ENCODE measurements at regions not wholly inside any gene's neighbourhood (a gene's known extent, or its start where the extent isn't known, plus 50 kb on each side); places are given as distances from the start of the nearest gene placed in this dataset.

DNA sequence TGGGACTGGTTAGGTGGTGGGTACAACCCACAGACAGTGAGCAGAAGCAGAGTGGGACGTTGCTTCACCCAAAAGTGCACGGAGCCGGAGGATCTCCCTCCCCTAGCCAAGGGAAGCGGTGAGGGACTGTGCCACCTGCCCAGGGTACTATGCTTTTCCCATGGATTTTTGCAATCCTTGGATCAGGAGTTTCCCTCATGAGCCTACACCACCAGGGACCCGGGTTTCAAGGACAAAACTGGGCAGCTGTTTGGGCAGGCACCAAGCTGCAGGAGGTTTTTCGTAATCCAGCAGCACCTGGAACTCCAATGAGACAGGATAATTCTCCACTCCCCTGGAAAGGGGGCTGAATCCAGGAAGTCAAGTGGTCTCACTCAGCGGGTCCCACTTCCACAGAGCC lies 209.1 kb upstream of the CXCL12 start:
- H3K4me3 ChIP-seq (replicated peaks in 1 of 3) = no peak overlapping the region
- intact Hi-C loops (cut with DNase I) = no loop called here
- TF ChIP-seq POLR2A (IDR thresholded peaks at IDR 0.05) = no peak
- TF ChIP-seq, protein P1, sequence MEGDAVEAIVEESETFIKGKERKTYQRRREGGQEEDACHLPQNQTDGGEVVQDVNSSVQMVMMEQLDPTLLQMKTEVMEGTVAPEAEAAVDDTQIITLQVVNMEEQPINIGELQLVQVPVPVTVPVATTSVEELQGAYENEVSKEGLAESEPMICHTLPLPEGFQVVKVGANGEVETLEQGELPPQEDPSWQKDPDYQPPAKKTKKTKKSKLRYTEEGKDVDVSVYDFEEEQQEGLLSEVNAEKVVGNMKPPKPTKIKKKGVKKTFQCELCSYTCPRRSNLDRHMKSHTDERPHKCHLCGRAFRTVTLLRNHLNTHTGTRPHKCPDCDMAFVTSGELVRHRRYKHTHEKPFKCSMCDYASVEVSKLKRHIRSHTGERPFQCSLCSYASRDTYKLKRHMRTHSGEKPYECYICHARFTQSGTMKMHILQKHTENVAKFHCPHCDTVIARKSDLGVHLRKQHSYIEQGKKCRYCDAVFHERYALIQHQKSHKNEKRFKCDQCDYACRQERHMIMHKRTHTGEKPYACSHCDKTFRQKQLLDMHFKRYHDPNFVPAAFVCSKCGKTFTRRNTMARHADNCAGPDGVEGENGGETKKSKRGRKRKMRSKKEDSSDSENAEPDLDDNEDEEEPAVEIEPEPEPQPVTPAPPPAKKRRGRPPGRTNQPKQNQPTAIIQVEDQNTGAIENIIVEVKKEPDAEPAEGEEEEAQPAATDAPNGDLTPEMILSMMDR (IDR thresholded peaks at IDR 0.05) = no peak
- no peak overlapping the region for H3K27ac ChIP-seq
- no peak for DNase-seq
- H3K36me3 ChIP-seq = no peaks in the 10 kb centered on the region
- no peaks in the 10 kb centered on the region for H3K4me1 ChIP-seq
- 64 to 81% methylated on average over 7 of the region's 7 CpGs for WGBS, 2 donors
- no peaks in the 10 kb centered on the region for H3K27me3 ChIP-seq
- H3K9me3 ChIP-seq = no peaks in the 10 kb centered on the region

DNA sequence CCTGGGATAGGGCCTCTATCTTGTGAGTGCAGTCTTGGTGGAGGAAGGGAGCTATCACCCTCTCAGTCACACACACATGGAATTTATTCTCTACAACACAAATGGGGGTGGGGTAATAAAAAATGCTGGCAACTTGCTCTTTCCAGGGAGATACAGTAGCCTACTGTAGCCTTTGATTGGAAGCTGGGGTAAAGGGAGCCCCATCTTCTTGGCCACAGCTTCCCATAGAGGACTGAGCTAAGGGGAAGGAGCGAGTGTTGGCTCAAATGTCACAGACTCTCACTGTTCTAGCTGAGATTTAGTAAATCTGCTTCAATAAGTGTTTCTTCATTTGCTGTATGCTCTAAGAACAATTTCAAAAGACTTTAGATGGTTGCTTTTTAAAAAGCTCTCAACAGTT lies 222.2 kb upstream of the CXCL12 start:
- H3K27ac ChIP-seq = no peak overlapping the region
- no peaks in the 10 kb centered on the region for H3K27me3 ChIP-seq
- 92 to 96% methylated on average over 1 of the region's 1 CpG for WGBS, 2 donors
- intact Hi-C loops (cut with DNase I) = no loop called here
- H3K4me1 ChIP-seq = no peaks in the 10 kb centered on the region
- no peak for DNase-seq
- H3K9me3 ChIP-seq = no peaks in the 10 kb centered on the region
- H3K4me3 ChIP-seq (replicated peaks in 1 of 3) = no peak overlapping the region
- no peaks in the 10 kb centered on the region for H3K36me3 ChIP-seq
- TF ChIP-seq, protein P1 (IDR thresholded peaks at IDR 0.05) = no peak
- TF ChIP-seq POLR2A (IDR thresholded peaks at IDR 0.05) = no peak

DNA sequence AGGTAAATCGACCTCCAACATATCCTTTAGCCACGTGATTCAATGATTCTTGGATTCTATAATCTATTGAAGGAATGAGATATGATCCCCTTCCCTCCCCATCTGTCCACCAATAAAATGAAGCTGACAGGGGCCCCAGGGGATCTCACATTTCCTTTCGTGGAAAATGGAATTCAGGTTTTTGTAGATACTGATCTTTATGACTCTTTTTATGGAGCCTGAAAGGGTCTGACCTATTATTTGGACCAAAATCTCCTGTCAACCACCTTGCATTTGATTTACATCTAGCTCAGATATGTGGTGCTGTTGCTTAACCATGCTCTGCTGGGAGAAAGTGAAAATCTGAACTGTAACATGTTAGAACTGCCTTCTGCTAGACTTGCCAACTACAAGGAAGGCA lies 234.0 kb upstream of the CXCL12 start:
- 70 to 77% methylated on average over 3 of the region's 3 CpGs for WGBS, 2 donors
- no peaks in the 10 kb centered on the region for H3K36me3 ChIP-seq
- no peaks in the 10 kb centered on the region for H3K4me1 ChIP-seq
- TF ChIP-seq, protein P1 (IDR thresholded peaks at IDR 0.05) = no peak
- no peak for TF ChIP-seq POLR2A (IDR thresholded peaks at IDR 0.05)
- H3K4me3 ChIP-seq (replicated peaks in 1 of 3) = no peak overlapping the region
- intact Hi-C loops (cut with DNase I) = no loop called here
- no peaks in the 10 kb centered on the region for H3K9me3 ChIP-seq
- no peak overlapping the region for H3K27ac ChIP-seq
- DNase-seq = no peak
- no peaks in the 10 kb centered on the region for H3K27me3 ChIP-seq

DNA sequence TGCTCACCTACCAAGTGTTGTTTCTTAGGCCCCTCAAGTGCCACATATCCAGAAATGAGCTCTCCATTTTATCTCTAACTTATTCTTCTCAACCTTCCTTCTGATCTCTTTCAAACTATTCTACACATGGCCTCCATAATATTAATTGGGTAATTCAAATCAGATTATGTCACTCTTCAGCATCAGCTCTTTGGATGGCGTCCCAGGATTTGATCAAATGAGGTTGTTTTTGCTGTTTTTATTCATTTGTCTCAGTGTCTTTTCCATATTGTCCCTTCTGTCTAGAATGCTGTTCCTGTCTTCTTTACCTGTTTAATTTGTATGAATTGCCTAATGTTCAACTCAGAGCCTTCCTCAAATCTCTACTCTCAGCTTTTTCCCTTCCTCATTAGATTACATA lies 234.6 kb upstream of the CXCL12 start:
- Histone ChIP-seq H3K4me3 (replicated peaks in 1 of 3) (no peak overlapping the region), H3K4me1 (no peaks in the 10 kb centered on the region), H3K36me3 (no peaks in the 10 kb centered on the region), H3K27ac (no peak overlapping the region), H3K27me3 (no peaks in the 10 kb centered on the region), H3K9me3 (no peaks in the 10 kb centered on the region)
- no peak for TF ChIP-seq POLR2A (IDR thresholded peaks at IDR 0.05)
- TF ChIP-seq, protein P1 (IDR thresholded peaks at IDR 0.05) = no peak
- intact Hi-C loops (cut with DNase I) = no loop called here
- no peak for DNase-seq
- 0% methylated on average over 1 of the region's 1 CpG for WGBS, 2 donors

DNA sequence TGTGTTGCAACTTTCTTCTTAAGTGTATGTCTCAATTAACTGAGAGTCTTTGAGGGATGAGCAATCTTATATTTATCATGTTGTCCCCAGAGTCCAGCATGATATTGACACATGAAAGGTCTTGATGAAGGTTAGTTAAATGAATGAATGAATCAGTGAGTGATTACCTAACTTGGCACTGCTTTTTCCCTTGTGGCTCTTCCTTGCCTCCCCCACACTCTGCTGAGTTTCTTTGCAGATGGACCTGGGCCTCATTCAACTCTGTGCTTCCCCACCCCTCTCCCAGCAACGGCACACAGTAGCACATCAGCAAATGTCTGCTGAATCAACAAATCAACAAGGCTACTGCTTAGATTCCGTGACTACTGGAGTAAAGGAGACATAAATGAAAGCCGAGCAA lies 235.1 kb upstream of the CXCL12 start:
- Histone ChIP-seq H3K4me3 (replicated peaks in 1 of 3) (no peak overlapping the region), H3K27me3 (no peaks in the 10 kb centered on the region), H3K36me3 (no peaks in the 10 kb centered on the region), H3K27ac (no peak overlapping the region), H3K4me1 (no peaks in the 10 kb centered on the region), H3K9me3 (no peaks in the 10 kb centered on the region)
- DNase-seq = no peak
- intact Hi-C loops (cut with DNase I) = no loop called here
- 70 to 74% methylated on average over 3 of the region's 3 CpGs for WGBS, 2 donors
- TF ChIP-seq POLR2A (IDR thresholded peaks at IDR 0.05) = no peak
- TF ChIP-seq, protein P1 (IDR thresholded peaks at IDR 0.05) = no peak

Measured in thyroid gland (tissue), 4 donors.